ENCODE measurements at regions not wholly inside any gene's neighbourhood (a gene's known extent, or its start where the extent isn't known, plus 50 kb on each side); places are given as distances from the start of the nearest gene placed in this dataset.

DNA sequence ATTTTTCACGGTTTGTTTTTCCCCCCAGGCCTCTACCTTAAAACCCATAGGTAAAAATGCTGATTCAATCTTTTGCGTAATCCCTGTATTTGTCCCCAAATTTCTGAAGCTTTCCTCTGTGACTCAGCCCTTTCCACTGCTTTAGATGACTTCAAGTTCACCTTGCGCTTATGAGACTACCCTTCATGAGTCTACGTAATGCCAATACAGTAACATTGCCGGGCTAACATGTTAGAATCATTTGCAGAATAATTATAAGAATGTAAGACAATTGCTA lies 283.0 kb downstream of the TMX3 start:
- TF ChIP-seq POLR2A (IDR thresholded peaks at IDR 0.05) (no peak), CTCF (IDR thresholded peaks at IDR 0.05) (no peak), EP300 (IDR thresholded peaks at IDR 0.05) (no peak)
- H3K27ac ChIP-seq, result no peak overlapping the region
- 89 to 96% (median 94%) methylated on average over 5 of the region's 5 CpGs for WGBS, 3 donors
- H3K4me3 ChIP-seq, result no peak overlapping the region
- no peak for DNase-seq
- no peaks in the 10 kb centered on the region for H3K4me1 ChIP-seq (ENCODE audit: insufficient read depth)
- no peaks in the 10 kb centered on the region for H3K27me3 ChIP-seq
- H3K36me3 ChIP-seq, result no peaks in the 10 kb centered on the region
- no peaks in the 10 kb centered on the region for H3K9me3 ChIP-seq
- intact Hi-C loops (cut with DNase I), result no loop called here

- 74 to 77% (median 77%) methylated on average over 6 of the region's 6 CpGs for WGBS, 3 donors
Observed at GRCh38 chr18:68431111-68431921, 283.6 kb downstream of the TMX3 start.

GRCh38 chr18:68429841-68430240 lies 285.1 kb downstream of the TMX3 start:
- 74 to 81% (median 80%) methylated on average over 2 of the region's 2 CpGs for WGBS, 3 donors
- intact Hi-C loops (cut with DNase I), result no loop called here
- Histone ChIP-seq H3K9me3 (no peaks in the 10 kb centered on the region), H3K27me3 (no peaks in the 10 kb centered on the region), H3K4me1 (ENCODE audit: insufficient read depth) (no peaks in the 10 kb centered on the region), H3K36me3 (no peaks in the 10 kb centered on the region), H3K4me3 (no peak overlapping the region), H3K27ac (no peak overlapping the region)
- no peak for DNase-seq
- TF ChIP-seq CTCF (IDR thresholded peaks at IDR 0.05), result no peak
- no peak for TF ChIP-seq POLR2A (IDR thresholded peaks at IDR 0.05)
- TF ChIP-seq EP300 (IDR thresholded peaks at IDR 0.05), result no peak

More at GRCh38 chr18:68431111-68431921, 283.6 kb downstream of the TMX3 start:
- H3K27ac ChIP-seq, result no peak overlapping the region
- DNase-seq, result no peak
- H3K9me3 ChIP-seq, result no peaks in the 10 kb centered on the region
- H3K36me3 ChIP-seq, result no peaks in the 10 kb centered on the region
- H3K27me3 ChIP-seq, result no peaks in the 10 kb centered on the region
- H3K4me1 ChIP-seq (ENCODE audit: insufficient read depth), result no peaks in the 10 kb centered on the region
- H3K4me3 ChIP-seq, result no peak overlapping the region
- no peak for TF ChIP-seq CTCF (IDR thresholded peaks at IDR 0.05)
- TF ChIP-seq EP300 (IDR thresholded peaks at IDR 0.05), result no peak
- TF ChIP-seq POLR2A (IDR thresholded peaks at IDR 0.05), result no peak
- intact Hi-C loops (cut with DNase I), result no loop called here

DNA sequence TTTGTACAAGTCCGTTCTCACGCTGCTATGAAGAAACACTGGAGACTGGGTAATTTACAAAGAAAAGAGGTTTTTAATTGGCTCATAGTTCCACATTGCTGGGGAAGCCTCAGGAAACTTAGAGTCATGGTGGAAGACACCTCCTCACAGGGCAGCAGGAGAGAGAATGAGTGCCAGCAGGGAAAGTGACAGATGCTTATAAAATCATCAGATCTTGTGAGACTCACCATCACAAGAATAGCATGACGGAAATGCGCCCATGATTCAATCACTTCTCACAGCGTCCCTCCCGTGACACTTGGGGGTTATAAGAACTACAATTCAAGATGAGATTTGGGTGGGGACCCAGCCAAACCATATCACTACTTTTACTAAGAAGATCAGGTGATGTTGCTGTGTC lies 285.8 kb downstream of the TMX3 start:
- Histone ChIP-seq H3K9me3 (no peaks in the 10 kb centered on the region), H3K4me1 (ENCODE audit: insufficient read depth) (no peaks in the 10 kb centered on the region), H3K27ac (no peak overlapping the region), H3K4me3 (no peak overlapping the region), H3K27me3 (no peaks in the 10 kb centered on the region), H3K36me3 (no peaks in the 10 kb centered on the region)
- no peak for TF ChIP-seq POLR2A (IDR thresholded peaks at IDR 0.05)
- no peak for TF ChIP-seq CTCF (IDR thresholded peaks at IDR 0.05)
- no peak for TF ChIP-seq EP300 (IDR thresholded peaks at IDR 0.05)
- intact Hi-C loops (cut with DNase I), result no loop called here
- DNase-seq, result no peak
- WGBS, 3 donors, result 84 to 87% (median 87%) methylated on average over 6 of the region's 6 CpGs

All from ovary (tissue), 7 donors.